CD14-positive monocyte (primary cell): ENCODE measurements at regions not wholly inside any gene's neighbourhood (a gene's known extent, or its start where the extent isn't known, plus 50 kb on each side); places are given as distances from the start of the nearest gene placed in this dataset.

Experiments used
- DNase-seq, 3 donors: peaks; one replicate each; pipeline ENCODE4 v3.0.0-alpha.2; 2011 to 2022
- H2AFZ ChIP-seq: 2 replicates; pipeline ENCODE4 v1.6.0; 2012; ENCODE audit warnings: mild to moderate bottlenecking, low read depth, low read length, inconsistent platforms; ENCODE audit not compliant: insufficient read depth, poor library complexity, severe bottlenecking
- H3K27ac ChIP-seq, 2 donors: 1 replicate in 1 of 2; 2 replicates in 1 of 2; pipeline ENCODE4 v1.5.1; 2012 to 2013; ENCODE audit warnings: low read length in 2 of 2, control low read depth in 1 of 2, inconsistent platforms in 1 of 2, low read depth in 1 of 2, mild to moderate bottlenecking in 1 of 2
- H3K27me3 ChIP-seq, 2 donors: one replicate each; pipeline versions ENCODE4 v1.6.0 to v1.6.1; 2011 to 2013; ENCODE audit warnings: low read length in 2 of 2; ENCODE audit not compliant: control insufficient read depth in 2 of 2, insufficient read depth in 2 of 2
- H3K36me3 ChIP-seq, 2 donors: replicated peaks in 1 of 2; 1 replicate in 1 of 2; 2 replicates in 1 of 2; pipeline versions ENCODE4 v1.5.1 to v1.6.1; 2012 to 2013; ENCODE audit warnings: low read length in 2 of 2, control low read depth in 1 of 2, inconsistent platforms in 1 of 2, mild to moderate bottlenecking in 1 of 2; ENCODE audit not compliant: insufficient read depth in 2 of 2, control insufficient read depth in 1 of 2
- H3K4me1 ChIP-seq, 2 donors: 1 replicate in 1 of 2; 2 replicates in 1 of 2; pipeline versions ENCODE4 v1.5.1 to v1.6.1; 2012 to 2013; ENCODE audit warnings: low read length in 2 of 2, control low read depth in 1 of 2, inconsistent platforms in 1 of 2, mild to moderate bottlenecking in 1 of 2, moderate library complexity in 1 of 2; ENCODE audit not compliant: insufficient read depth in 2 of 2, control insufficient read depth in 1 of 2
- H3K4me2 ChIP-seq: replicated peaks from 2 replicates; pipeline ENCODE3; 2012; ENCODE audit warnings: low read length, moderate library complexity, mild to moderate bottlenecking; ENCODE audit not compliant: poor library complexity, severe bottlenecking; ENCODE audit errors: extremely low read depth
- H3K4me3 ChIP-seq, 3 experiments: fragments of 200-600 bp in 1 of 3; sonication (generic) in 1 of 3; replicated peaks in 1 of 3; 1 replicate in 2 of 3; 2 replicates in 1 of 3; pipeline ENCODE4 v1.5.1; 2011 to 2013; ENCODE audit warnings: low read length in 3 of 3, mild to moderate bottlenecking in 3 of 3, control low read depth in 2 of 3, low read depth in 2 of 3, inconsistent platforms in 1 of 3, moderate library complexity in 1 of 3
- H3K79me2 ChIP-seq: 2 replicates; pipeline ENCODE4 v1.6.0; 2012; ENCODE audit warnings: mild to moderate bottlenecking, control low read depth, inconsistent platforms, low read length, moderate library complexity; ENCODE audit not compliant: insufficient read depth
- H3K9ac ChIP-seq: 2 replicates; pipeline ENCODE4 v1.6.0; 2017; ENCODE audit warnings: low read length, mild to moderate bottlenecking; ENCODE audit not compliant: insufficient read depth, poor library complexity, severe bottlenecking
- H3K9me3 ChIP-seq, 2 donors: replicated peaks in 1 of 2; 1 replicate in 1 of 2; 2 replicates in 1 of 2; pipeline versions ENCODE4 v1.5.1 to v1.6.1; 2012 to 2013; ENCODE audit warnings: low read length in 2 of 2, control low read depth in 1 of 2; ENCODE audit not compliant: control insufficient read depth in 1 of 2, insufficient read depth in 1 of 2
- H4K20me1 ChIP-seq: 2 replicates; pipeline ENCODE4 v1.6.0; 2012; ENCODE audit warnings: mild to moderate bottlenecking, low read length, control low read depth, moderate library complexity; ENCODE audit not compliant: insufficient read depth
- H3K27ac Mint-ChIP-seq, 7 donors: one replicate each; pipeline ENCODE4 v1.8.0; 2020; ENCODE audit warnings: mild to moderate bottlenecking in 7 of 7, mixed read lengths in 7 of 7, moderate library complexity in 6 of 7, inconsistent platforms in 2 of 7
- H3K27me3 Mint-ChIP-seq, 3 donors: one replicate each; pipeline ENCODE4 v1.8.0; 2021 to 2022; ENCODE audit warnings: low read depth in 3 of 3, mild to moderate bottlenecking in 3 of 3, mixed read lengths in 3 of 3, moderate library complexity in 3 of 3, inconsistent platforms in 1 of 3
- H3K36me3 Mint-ChIP-seq, 2 donors: one replicate each; pipeline ENCODE4 v1.8.0; 2020; ENCODE audit warnings: mixed read lengths in 2 of 2, inconsistent platforms in 1 of 2, mild to moderate bottlenecking in 1 of 2
- H3K4me1 Mint-ChIP-seq: one replicate; pipeline ENCODE4 v1.8.0; 2020; ENCODE audit warnings: mild to moderate bottlenecking, mixed read lengths
- H3K4me3 Mint-ChIP-seq, 2 donors: one replicate each; pipeline ENCODE4 v1.8.0; 2020; ENCODE audit warnings: mild to moderate bottlenecking in 2 of 2, mixed read lengths in 2 of 2, moderate library complexity in 1 of 2
- H3K9me3 Mint-ChIP-seq, 7 donors: one replicate each; pipeline ENCODE4 v1.8.0; 2020 to 2022; ENCODE audit warnings: mixed read lengths in 7 of 7, mild to moderate bottlenecking in 6 of 7, moderate library complexity in 6 of 7, inconsistent platforms in 2 of 7
- CTCF ChIP-seq: fragments of 200-600 bp; IDR thresholded peaks from one replicate; pipeline ENCODE4 v1.8.0; 2022; ENCODE audit warnings: antibody characterized with exemption, mild to moderate bottlenecking
- WGBS: methylation state at CpG from one replicate; pipeline ENCODE4 v1.1.5; 2013; ENCODE audit warnings: missing lambda C conversion rate; ENCODE audit not compliant: insufficient coverage; 5-methylcytosine and 5-hydroxymethylcytosine counted together
- intact Hi-C, 2 donors: fragments of 100-400 bp; cut with micrococcal nuclease; formaldehyde crosslinking; loops; one replicate each; pipeline versions ENCODE4 v1.15.0 to v1.15.1; 2023

GRCh38 chr4:160580581-160580980, 1477.7 kb downstream of the RAPGEF2 start:
- H3K4me1 ChIP-seq: no peaks in the 10 kb centered on the region
- H3K36me3 ChIP-seq: no peaks in the 10 kb centered on the region
- no peaks in the 10 kb centered on the region for H3K4me1 Mint-ChIP-seq
- TF ChIP-seq CTCF: no peak
- intact Hi-C loops: no loop called here
- H3K9ac ChIP-seq: no peak overlapping the region
- no peak overlapping the region for H3K4me2 ChIP-seq
- H3K27ac Mint-ChIP-seq: no peak overlapping the region
- no peak for DNase-seq
- no peaks in the 10 kb centered on the region for H3K27me3 ChIP-seq
- no peak overlapping the region for H3K4me3 Mint-ChIP-seq
- WGBS: no CpG with 5 or more reads among the region's 1 CpG
- no peaks in the 10 kb centered on the region for H4K20me1 ChIP-seq
- H3K9me3 ChIP-seq: no peaks in the 10 kb centered on the region
- no peak overlapping the region for H3K4me3 ChIP-seq
- no peaks in the 10 kb centered on the region for H3K36me3 Mint-ChIP-seq
- H3K9me3 Mint-ChIP-seq: peaks cover 0 to 6% (median 4%) of the 10 kb centered on the region in 7 donors
- no peaks in the 10 kb centered on the region for H3K27me3 Mint-ChIP-seq
- H3K27ac ChIP-seq: no peak overlapping the region
- H2AFZ ChIP-seq: no peak overlapping the region
- H3K79me2 ChIP-seq: no peaks in the 10 kb centered on the region

GRCh38 chr4:160592258-160592657, 1489.4 kb downstream of the RAPGEF2 start:
- WGBS: no CpG with 5 or more reads among the region's 4 CpGs
- H3K36me3 ChIP-seq: no peaks in the 10 kb centered on the region
- no peaks in the 10 kb centered on the region for H3K79me2 ChIP-seq
- no peak overlapping the region for H3K9ac ChIP-seq
- Mint-ChIP-seq H3K4me3 (no peak overlapping the region), H3K4me1 (no peaks in the 10 kb centered on the region), H3K27ac (no peak overlapping the region), H3K9me3 (peaks cover 0 to 1% (median 0%) of the 10 kb centered on the region in 7 donors), H3K27me3 (no peaks in the 10 kb centered on the region), H3K36me3 (no peaks in the 10 kb centered on the region)
- H3K27me3 ChIP-seq: no peaks in the 10 kb centered on the region
- intact Hi-C loops: no loop called here
- no peak for TF ChIP-seq CTCF
- no peaks in the 10 kb centered on the region for H3K9me3 ChIP-seq
- no peak for DNase-seq
- no peak overlapping the region for H2AFZ ChIP-seq
- no peaks in the 10 kb centered on the region for H3K4me1 ChIP-seq
- H3K4me2 ChIP-seq: no peak overlapping the region
- no peak overlapping the region for H3K4me3 ChIP-seq
- H4K20me1 ChIP-seq: no peaks in the 10 kb centered on the region
- no peak overlapping the region for H3K27ac ChIP-seq
